ENCODE measurements at regions not wholly inside any gene's neighbourhood (a gene's known extent, or its start where the extent isn't known, plus 50 kb on each side); places are given as distances from the start of the nearest gene placed in this dataset.

- H3K9me2 ChIP-seq (ENCODE audit: insufficient read depth): no peaks in the 10 kb centered on the region; the same call in 1 of the 2 replicates
- no peaks in the 10 kb centered on the region for H3K4me1 ChIP-seq (ENCODE audit: insufficient read depth)
- ATAC-seq (no peak), DNase-seq (ENCODE audit: low spot score) (no peak)
- H3K27ac Mint-ChIP-seq: no peak overlapping the region
- no peak for TF ChIP-seq NANOG (IDR thresholded peaks at IDR 0.05; ENCODE audit: borderline replicate concordance)
- no peak for TF ChIP-seq CTCF (conservative IDR thresholded peaks at IDR 0.05; ENCODE audit: low read depth in 2 of 2)
- TF ChIP-seq, protein P1, sequence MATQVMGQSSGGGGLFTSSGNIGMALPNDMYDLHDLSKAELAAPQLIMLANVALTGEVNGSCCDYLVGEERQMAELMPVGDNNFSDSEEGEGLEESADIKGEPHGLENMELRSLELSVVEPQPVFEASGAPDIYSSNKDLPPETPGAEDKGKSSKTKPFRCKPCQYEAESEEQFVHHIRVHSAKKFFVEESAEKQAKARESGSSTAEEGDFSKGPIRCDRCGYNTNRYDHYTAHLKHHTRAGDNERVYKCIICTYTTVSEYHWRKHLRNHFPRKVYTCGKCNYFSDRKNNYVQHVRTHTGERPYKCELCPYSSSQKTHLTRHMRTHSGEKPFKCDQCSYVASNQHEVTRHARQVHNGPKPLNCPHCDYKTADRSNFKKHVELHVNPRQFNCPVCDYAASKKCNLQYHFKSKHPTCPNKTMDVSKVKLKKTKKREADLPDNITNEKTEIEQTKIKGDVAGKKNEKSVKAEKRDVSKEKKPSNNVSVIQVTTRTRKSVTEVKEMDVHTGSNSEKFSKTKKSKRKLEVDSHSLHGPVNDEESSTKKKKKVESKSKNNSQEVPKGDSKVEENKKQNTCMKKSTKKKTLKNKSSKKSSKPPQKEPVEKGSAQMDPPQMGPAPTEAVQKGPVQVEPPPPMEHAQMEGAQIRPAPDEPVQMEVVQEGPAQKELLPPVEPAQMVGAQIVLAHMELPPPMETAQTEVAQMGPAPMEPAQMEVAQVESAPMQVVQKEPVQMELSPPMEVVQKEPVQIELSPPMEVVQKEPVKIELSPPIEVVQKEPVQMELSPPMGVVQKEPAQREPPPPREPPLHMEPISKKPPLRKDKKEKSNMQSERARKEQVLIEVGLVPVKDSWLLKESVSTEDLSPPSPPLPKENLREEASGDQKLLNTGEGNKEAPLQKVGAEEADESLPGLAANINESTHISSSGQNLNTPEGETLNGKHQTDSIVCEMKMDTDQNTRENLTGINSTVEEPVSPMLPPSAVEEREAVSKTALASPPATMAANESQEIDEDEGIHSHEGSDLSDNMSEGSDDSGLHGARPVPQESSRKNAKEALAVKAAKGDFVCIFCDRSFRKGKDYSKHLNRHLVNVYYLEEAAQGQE (IDR thresholded peaks at IDR 0.05; ENCODE audit: unreplicated experiment): no peak
- no peak for TF ChIP-seq POLR2AphosphoS5 (IDR thresholded peaks at IDR 0.05; ENCODE audit: low read depth)
- TF ChIP-seq CREB1 (CRISPR knock-in tag; IDR thresholded peaks at IDR 0.05; ENCODE audit: low read depth): no peak
- no peaks in the 10 kb centered on the region for H3K79me2 ChIP-seq (replicated peaks; ENCODE audit: insufficient read depth)
- H3K27ac ChIP-seq (ENCODE audit: low read depth): no peak overlapping the region
- H3K36me3 Mint-ChIP-seq (ENCODE audit: low read depth): no peaks in the 10 kb centered on the region
- H3K4me3 Mint-ChIP-seq: no peak overlapping the region
- H3K4me2 ChIP-seq: no peak overlapping the region
- no peaks in the 10 kb centered on the region for H3K36me3 ChIP-seq (ENCODE audit: insufficient read depth)
- H3K9me3 Mint-ChIP-seq: no peaks in the 10 kb centered on the region
- H3F3A ChIP-seq (replicated peaks; ENCODE audit: low read depth): no peaks in the 10 kb centered on the region
- H4K20me1 ChIP-seq (replicated peaks; ENCODE audit: insufficient read depth): no peaks in the 10 kb centered on the region
- no peak overlapping the region for H2AFZ ChIP-seq
- H3K27me3 Mint-ChIP-seq (ENCODE audit: insufficient read depth, low read depth, poor library complexity): peaks cover 2% of the 10 kb centered on the region
- no peaks in the 10 kb centered on the region for H3K4me1 Mint-ChIP-seq
- H3K4me3 ChIP-seq: no peak overlapping the region
- no peaks in the 10 kb centered on the region for H3K27me3 ChIP-seq (ENCODE audit: insufficient read depth)
Observed at GRCh38 chr1:22309572-22309971, 142.1 kb upstream of the ZBTB40 start.

- Histone ChIP-seq H3K27me3 (ENCODE audit: insufficient read depth) (no peaks in the 10 kb centered on the region), H3K27ac (ENCODE audit: low read depth) (no peak overlapping the region), H3K36me3 (ENCODE audit: insufficient read depth) (no peaks in the 10 kb centered on the region), H3K9me2 (ENCODE audit: insufficient read depth) (no peaks in the 10 kb centered on the region; the same call in 1 of the 2 replicates), H3F3A (replicated peaks; ENCODE audit: low read depth) (no peaks in the 10 kb centered on the region), H3K79me2 (replicated peaks; ENCODE audit: insufficient read depth) (no peaks in the 10 kb centered on the region), H2AFZ (no peak overlapping the region), H3K4me3 (no peak overlapping the region), H4K20me1 (replicated peaks; ENCODE audit: insufficient read depth) (no peaks in the 10 kb centered on the region), H3K4me1 (ENCODE audit: insufficient read depth) (no peaks in the 10 kb centered on the region), H3K4me2 (no peak overlapping the region)
- no peak for TF ChIP-seq JUNB (IDR thresholded peaks at IDR 0.05; ENCODE audit: unreplicated experiment)
- TF ChIP-seq NANOG (IDR thresholded peaks at IDR 0.05; ENCODE audit: borderline replicate concordance): no peak
- TF ChIP-seq EZH2phosphoT487 (IDR thresholded peaks at IDR 0.05; ENCODE audit: unreplicated experiment): no peak
- TF ChIP-seq POLR2AphosphoS5 (IDR thresholded peaks at IDR 0.05; ENCODE audit: low read depth): no peak
- no peak for TF ChIP-seq ZNF114 (CRISPR knock-in tag; IDR thresholded peaks at IDR 0.05)
- TF ChIP-seq, protein P2, sequence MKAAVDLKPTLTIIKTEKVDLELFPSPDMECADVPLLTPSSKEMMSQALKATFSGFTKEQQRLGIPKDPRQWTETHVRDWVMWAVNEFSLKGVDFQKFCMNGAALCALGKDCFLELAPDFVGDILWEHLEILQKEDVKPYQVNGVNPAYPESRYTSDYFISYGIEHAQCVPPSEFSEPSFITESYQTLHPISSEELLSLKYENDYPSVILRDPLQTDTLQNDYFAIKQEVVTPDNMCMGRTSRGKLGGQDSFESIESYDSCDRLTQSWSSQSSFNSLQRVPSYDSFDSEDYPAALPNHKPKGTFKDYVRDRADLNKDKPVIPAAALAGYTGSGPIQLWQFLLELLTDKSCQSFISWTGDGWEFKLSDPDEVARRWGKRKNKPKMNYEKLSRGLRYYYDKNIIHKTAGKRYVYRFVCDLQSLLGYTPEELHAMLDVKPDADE (IDR thresholded peaks at IDR 0.05): no peak
- no peak for TF ChIP-seq CREB1 (CRISPR knock-in tag; IDR thresholded peaks at IDR 0.05; ENCODE audit: low read depth)
- TF ChIP-seq, protein P1 (IDR thresholded peaks at IDR 0.05; ENCODE audit: unreplicated experiment): no peak
- ATAC-seq: no peak
- H3K27me3 Mint-ChIP-seq (ENCODE audit: insufficient read depth, low read depth, poor library complexity): peaks cover 6% of the 10 kb centered on the region
- peaks cover 3% of the 10 kb centered on the region; the same call in 1 of the 3 replicates for H3K4me1 Mint-ChIP-seq
- DNase-seq (ENCODE audit: low spot score): no peak
- no peak overlapping the region for H3K4me3 Mint-ChIP-seq
- no peak overlapping the region for H3K27ac Mint-ChIP-seq
- no peaks in the 10 kb centered on the region for H3K36me3 Mint-ChIP-seq (ENCODE audit: low read depth)
- H3K9me3 Mint-ChIP-seq: no peaks in the 10 kb centered on the region
Observed at GRCh38 chr1:22311461-22311860, 140.2 kb upstream of the ZBTB40 start.
